GM12878 (cell line): ENCODE measurements at regions not wholly inside any gene's neighbourhood (a gene's known extent, or its start where the extent isn't known, plus 50 kb on each side); places are given as distances from the start of the nearest gene placed in this dataset.
"Not testable (repeated sequence)": the region's sequence is repeated elsewhere in the genome, so short reads cannot be mapped to it uniquely, and the experiment has no call there.

Source experiments
- CTCF ChIP-seq, 3 experiments: IDR thresholded peaks in 2 of 3; conservative IDR thresholded peaks in 1 of 3; 2 replicates each; pipeline ENCODE4 v1.5.1; 2011; ENCODE audit warnings: low read depth in 3 of 3, low read length in 3 of 3, mild to moderate bottlenecking in 3 of 3, control low read depth in 2 of 3, moderate library complexity in 2 of 3, inconsistent platforms in 1 of 3, mixed read lengths in 1 of 3; ENCODE audit not compliant: control insufficient read depth in 2 of 3, insufficient read depth in 1 of 3; ENCODE audit errors: extremely low read depth in 1 of 3
- MTA2 ChIP-seq: fragments of 450-650 bp; IDR thresholded peaks from 2 replicates; pipeline ENCODE4 v1.6.1; 2016; ENCODE audit warnings: low read depth, mild to moderate bottlenecking, moderate library complexity
- NFYB ChIP-seq: IDR thresholded peaks from 2 replicates; pipeline ENCODE4 v1.6.1; 2011; ENCODE audit warnings: low read depth, mild to moderate bottlenecking, low read length, improper control_type of control experiment, moderate library complexity; ENCODE audit not compliant: insufficient read depth
- SMC3 ChIP-seq: IDR thresholded peaks from 2 replicates; pipeline ENCODE4 v1.6.1; 2011; ENCODE audit warnings: low read length, improper control_type of control experiment, borderline replicate concordance

- TF ChIP-seq NFYB; CTCF (IDR thresholded peaks at IDR 0.05 in 2 of 3, conservative IDR thresholded peaks at IDR 0.05 in 1 of 3; ENCODE audit: control insufficient read depth in 2 of 3, extremely low read depth in 1 of 3, insufficient read depth in 1 of 3, low read depth in 3 of 3, low read length in 3 of 3); SMC3; MTA2: not testable (repeated sequence)
Measured at GRCh38 chr1:143804707-143805356, 167.0 kb downstream of the FAM72C start.
